GM21423 (cell line): ENCODE measurements at regions not wholly inside any gene's neighbourhood (a gene's known extent, or its start where the extent isn't known, plus 50 kb on each side); places are given as distances from the start of the nearest gene placed in this dataset.
"Not testable (repeated sequence)": the region's sequence is repeated elsewhere in the genome, so short reads cannot be mapped to it uniquely, and the experiment has no call there.

Experiments used
- ATAC-seq: cut with Tn5 transposase; IDR thresholded peaks from one replicate; pipeline ENCODE4 v1.9.1; 2021; ENCODE audit warnings: mild to moderate bottlenecking, moderate library complexity; ENCODE audit not compliant: unreplicated experiment

DNA sequence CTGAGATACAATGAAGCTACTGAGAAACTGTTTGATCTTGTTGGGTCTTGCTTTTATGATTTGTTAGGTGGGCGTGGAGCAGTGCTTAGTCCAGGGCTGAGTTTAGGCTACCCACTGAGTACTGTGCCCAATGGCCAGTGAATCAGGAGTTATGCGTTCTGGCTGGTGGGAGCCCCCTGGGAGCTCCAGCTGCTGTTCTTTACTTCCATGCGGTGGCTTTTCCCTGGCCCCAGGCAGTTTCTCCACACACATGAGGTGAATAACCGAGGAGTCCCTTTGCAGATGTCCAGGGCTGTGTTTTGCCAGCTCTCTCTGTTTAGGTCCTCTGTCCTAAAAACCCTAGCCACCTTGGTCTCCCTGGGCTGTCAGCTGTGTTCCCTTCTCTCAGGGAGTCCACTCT, 106.5 kb downstream of the KLF13 start:
- ATAC-seq = no peak

DNA sequence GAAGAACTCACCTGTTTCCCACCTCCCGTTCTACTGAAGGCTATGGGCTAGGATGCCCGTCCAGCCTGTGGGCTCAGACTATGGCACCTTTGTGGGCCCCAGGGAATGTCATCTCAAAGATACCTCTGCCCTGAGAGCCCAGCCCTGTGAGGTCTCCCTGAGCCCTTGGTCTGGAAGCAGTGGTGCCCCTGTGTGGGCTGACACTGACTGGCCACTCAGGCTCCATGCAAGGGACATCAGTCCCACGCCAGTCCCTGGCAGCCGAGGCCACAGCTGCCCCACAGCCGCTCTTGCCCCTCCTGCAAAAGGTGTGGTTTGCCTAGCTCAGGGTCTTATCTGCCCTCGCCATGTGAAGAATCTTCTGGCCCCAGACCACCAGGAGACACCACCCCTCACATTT, 106.9 kb downstream of the KLF13 start:
- no peak for ATAC-seq

DNA sequence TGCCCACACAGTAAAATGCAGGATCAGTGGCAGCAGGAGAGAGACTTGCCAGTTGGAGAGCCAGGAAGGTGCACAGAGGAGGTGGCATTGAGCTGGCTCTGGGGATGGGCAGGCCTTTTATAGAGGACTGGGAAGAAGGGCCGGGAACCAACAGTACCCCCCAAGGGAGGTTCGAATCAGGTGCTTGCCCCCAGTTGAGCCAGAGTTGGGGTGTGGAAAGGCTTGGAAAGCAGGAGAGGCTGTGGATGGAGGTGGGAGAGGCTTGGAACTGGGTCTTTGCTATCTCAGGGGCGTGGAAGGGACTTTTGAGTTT, 107.6 kb downstream of the KLF13 start:
- no peak for ATAC-seq

DNA sequence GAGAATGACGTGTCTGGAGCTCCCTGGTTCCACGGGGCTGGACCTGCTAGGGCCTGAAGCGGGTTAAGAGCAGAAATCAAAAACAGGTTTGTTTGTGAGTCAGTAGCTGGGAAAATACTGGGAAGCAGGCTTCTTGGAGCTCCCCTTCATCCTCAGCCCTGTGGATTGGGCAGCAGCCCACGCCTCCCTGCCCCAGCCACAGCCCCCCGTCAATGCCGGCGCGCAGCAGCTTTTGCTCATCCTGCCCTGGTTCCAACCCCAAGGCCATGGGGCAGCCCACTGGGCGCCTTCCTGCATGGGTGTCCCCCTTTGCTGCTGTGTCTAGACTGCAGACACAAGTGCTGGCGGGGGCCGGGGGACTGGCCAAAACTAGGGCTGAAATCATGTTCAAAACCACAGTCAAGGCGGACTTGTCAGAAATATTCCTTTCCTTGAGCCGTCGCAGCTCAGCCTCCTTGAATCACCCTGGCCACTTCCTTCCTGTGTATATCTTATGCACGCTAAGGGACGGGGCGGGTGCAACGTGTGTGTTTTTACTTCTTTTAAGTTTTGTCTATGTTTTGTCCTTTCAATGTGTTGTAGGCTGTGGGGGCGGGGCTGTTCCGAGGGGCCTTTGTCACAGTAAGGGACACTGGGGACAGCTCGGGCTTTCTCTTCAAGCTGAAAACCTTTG, 108.1 kb downstream of the KLF13 start:
- peak; percentile 42 for ATAC-seq

DNA sequence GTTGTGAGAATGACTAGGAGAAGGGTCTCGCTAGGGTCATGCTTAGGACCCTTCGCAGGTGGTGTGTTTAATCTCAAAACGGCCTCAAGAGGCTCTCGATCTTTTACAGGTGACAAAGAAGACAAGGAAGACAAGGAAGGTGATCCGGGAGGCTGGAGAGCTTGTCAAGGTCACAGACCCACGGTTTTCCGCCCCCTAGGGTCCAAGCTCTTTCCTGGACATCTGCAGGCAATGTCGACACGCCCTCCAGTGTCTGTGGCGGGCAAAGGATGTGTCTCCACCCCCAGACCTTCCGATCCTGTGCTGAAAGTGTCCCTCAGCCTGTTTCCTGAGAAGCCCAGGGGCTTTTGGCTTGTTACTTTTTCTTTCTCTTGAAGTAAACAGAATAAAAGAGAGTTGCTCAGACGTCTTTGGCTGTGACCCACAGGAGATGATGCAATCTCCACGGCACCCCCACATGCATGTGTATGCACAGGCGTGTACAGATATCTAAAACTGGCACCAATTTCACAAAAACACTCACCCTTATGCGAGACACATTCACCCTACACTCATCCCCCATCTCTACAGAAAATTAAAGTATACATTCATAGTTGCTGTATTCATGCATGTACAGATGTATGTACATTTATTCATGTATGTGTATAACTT, 108.8 kb downstream of the KLF13 start:
- ATAC-seq = peak; percentile 49

DNA sequence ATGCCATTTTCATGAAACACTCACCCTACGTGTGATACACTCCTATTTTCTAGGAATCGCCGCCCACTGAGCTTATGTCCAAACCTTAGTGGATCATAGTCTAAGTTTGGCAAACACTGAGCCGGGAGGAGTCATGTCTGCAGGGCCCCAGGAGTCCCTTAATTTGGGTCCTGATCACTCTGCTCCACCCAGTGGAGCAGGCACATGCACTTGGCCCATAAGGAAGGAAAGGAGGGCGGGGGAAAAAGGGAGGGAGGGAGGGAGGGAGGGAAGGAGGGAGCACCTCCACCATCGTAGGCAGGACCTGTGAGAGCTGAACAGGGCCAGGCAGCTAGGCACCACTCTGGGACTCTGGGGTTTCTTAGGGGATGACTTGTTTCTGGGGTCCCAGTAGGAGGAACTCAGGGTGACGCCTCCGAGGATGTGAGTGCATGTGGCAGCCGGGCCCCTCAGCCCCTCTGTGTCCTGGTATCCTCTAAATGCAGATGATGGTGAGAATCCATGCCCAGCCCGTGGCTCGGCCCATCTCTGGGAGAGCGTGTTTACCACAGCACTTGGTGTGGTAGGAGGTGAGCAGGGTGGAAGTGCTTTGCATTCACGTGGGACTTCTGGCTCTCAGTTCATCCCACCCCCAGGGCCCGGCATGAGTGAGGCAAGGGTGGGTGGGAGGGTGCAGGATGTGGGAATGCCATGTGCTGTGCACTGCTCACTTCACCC, 109.4 kb downstream of the KLF13 start:
- ATAC-seq = no peak

DNA sequence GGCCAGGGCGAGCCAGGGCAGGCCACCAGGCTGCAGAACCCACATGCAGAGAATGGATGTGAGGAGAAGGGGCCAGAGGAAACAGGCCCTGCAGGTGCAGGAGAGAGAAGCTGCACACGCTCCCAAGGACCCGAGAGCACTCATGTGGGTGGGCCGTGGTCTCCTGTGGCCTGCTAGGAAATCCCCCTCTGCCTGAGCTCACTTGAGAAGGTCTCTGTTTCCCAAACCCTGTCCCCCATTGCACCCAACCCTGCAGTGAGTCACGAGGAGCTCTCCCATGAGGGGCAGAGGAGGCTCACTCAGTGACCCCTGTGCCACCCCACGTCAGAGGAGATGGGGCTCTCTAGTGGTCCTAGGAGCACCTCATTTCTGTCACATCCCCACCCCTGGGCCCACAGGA, 111.1 kb downstream of the KLF13 start:
- ATAC-seq = peak; percentile 26

DNA sequence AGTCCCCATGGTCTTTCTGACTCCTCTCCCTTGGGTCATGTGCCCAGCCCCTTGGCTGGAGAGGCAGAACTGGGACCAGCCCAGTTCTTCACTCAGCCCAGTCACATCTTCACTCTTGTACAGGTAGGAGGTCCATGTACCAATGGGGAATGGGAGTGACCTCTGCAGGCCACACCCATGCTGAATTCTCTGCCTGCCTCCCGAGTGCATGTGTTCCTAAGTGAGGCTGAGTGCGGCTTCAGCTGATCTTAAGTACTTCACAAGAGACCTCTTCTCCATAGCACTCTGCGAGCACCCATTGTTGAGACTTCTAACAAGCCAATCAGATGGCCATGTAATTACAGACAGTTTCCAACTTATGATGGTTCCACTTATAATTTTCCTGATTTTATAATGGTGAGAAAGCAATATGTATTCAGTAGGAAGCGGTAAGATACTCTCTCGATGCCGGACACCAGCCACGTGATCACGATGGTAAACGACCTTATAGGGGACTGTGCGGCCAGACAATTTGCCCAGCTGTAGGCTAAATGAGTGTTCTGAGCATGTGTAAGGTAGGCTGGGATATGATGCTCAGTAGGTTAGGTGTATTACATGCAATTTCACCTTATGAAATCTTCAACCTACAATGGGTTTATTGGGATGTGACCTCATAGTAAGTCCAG, 112.1 kb downstream of the KLF13 start:
- no peak for ATAC-seq

DNA sequence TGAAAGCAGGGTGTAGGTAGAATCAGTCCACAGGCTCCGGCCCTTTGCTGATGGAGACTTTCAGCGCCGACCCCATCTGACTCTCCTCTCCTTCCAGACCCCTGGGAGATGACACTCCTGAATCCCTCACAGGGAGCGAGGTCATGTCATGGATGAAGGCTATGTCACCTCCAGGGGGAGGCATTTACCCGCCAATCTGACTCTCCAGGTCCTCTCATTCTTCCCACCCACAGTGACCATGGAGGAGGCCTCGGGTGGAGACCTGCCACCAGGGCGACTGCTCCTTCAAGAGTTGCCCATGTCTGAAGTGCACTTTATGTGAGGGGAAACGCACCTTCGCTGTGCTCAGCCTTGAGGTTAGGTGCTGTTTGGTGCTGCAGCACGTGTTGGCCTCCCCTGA, 112.7 kb downstream of the KLF13 start:
- no peak for ATAC-seq

DNA sequence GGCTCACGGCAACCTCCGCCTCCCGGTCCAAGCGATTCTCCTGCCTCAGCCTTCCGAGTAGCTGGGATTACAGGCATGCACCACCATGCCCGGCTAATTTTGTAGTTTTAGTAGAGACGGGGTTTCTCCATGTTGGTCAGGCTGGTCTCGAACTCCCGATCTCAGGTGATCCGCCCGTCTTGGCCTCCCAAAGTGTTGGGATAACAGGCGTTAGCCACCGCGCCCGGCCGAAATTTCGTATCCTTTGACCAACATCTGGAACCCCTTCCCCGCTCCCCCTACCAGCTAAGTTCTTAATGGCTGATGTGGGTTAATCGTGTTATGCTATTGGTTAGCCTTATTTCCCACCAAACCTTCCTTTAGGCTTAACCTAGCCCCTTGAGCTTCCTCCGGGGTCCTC, 113.6 kb downstream of the KLF13 start:
- not testable (repeated sequence) for ATAC-seq

DNA sequence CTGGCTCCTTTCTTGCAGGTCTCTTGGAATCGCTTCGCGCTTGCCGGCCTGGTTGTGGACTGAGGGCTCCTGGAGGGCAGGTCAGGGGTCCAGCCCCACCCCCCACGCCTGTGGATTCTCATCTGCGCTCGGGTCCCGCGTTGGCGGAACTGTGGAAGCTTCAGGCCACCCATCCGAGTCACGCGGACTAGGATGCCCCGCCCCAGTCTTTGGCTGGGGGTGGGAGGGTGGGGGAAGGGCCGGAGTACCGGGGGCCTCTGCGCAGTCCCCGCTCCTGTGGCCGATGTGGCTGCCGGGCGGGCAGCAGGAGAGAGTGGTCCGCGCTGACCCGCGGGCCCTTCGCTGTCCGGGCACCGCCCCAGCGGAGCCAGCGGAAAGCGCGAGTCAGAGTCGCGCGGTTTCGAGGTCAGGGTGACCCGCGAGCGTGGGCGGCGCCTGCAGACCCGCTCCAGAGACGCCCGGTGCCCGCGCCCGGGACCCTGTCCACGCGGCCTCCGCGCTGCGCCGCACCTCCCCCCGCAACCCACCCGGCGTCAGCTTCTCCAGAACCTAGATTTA, 114.2 kb downstream of the KLF13 start:
- no peak for ATAC-seq

DNA sequence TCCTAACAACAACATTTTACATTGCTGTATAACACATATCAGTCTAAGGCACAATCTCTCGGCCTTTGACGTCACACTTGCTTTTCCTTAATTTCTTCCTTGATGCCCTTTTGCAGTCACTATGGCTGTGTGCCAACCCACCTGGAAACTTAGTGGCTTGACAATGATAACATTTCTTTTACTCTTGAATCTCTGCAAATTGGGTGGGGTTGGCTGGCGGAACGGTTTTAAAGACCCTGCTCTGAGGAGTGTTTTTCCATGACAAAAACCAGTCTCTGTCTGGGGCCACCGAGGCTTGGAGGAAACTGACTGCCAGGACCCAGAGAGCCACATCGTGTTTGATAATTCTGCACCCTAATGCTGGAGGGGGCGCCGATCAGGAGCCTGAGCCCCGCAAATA, 115.6 kb downstream of the KLF13 start:
- no peak for ATAC-seq

DNA sequence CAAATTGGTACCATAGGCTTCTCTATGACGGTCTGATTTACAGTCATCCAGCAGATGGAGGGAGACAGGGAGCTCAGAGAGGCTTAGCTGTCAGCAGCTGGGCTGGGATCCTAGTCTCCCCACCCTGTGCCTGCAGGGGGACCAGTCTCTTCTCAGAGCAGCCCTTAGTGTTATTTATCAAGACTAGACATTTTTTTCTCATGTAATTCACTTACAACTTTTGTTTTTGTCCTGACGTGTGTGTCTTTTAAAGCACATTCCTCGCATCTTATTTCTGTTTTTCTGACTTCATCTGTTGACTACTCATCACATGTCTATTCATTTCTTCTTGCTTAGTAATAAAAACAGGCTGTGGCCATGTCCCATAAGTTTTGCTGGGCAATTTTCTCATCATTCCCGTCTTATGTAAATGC, 116.1 kb downstream of the KLF13 start:
- no peak for ATAC-seq

DNA sequence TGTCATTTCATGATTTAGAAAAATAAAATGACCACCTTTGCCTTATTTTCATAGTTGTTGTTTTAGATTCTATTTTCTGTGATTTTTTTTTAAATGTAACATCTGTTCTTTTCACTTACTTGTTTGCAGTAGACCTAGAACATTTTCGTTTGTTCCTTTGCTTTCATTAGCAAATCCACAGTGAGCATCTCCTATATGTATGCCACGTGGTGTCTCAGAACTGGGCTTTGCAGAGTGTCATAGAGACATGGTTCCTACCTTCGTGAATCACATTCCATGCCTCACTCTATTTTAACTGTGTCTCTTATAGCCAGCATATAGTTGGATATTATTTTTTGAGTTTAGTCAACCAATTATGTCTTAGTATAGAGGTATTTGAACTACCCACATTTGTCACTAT, 118.2 kb downstream of the KLF13 start:
- no peak for ATAC-seq

DNA sequence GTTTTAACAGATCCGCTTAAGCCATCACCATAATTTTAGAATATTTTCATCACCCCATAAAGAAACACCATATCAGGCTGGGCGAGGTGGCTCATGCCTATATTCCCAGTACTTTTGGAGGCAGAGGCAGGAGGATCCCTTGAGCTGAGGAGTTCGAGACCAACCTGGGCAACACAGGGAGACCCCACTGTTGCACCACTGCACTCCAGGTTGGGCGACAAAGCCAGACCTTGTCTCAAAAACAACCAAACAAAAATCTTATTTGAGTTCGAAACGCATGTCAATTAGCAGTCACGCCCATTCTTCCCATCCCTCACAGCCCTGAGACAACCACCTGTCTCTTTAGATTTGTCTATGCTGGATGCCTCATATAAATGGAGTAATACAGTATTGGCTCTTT, 119.9 kb downstream of the KLF13 start:
- ATAC-seq = no peak

DNA sequence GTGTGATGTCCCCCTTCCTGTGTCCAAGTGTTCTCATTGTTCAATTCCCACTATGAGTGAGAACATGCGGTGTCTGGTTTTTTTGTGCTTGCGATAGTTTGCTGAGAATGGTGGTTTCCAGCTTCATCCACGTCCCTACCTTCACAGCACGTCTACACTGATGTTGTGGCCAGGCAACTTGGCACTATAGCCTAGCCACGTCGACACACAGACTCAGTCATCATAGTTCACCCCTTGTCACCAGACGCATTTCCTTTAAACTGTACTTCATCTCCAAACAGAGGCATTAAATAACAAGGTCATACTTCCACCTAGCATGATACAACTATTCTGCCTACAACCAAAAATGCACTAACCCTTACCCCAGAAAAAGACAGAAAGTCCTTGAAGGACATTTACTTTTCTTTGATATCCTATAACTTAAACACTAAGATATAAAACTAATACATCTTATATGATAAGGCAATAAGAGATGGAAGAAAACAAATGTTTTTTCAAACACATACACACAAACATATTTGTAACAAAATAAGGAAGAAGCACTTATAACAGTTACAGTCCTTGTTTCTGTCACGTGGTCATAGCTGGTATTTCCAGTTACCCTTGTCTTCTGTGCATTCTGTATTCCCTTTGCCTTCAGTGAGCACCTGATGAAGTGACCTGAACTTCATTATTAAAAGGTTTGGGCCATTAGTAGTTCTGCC, 121.4 kb downstream of the KLF13 start:
- no peak for ATAC-seq

DNA sequence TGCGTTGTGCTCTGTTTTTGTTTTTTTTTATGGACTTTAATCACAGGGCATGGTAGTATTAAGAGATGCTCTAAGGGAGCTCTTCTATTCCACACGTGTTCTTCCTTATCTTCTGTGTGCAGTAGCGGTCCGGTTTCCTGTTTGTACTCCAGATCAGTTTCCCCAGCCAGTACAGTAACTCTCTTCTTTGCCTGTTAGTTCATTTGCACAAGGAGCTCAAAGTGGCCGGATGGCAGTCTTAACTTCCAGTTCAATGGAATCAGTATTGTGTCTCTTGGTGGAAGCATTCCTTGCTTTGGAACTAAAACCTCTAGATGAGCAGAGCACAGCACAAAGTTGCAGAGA, 122.0 kb downstream of the KLF13 start:
- no peak for ATAC-seq

DNA sequence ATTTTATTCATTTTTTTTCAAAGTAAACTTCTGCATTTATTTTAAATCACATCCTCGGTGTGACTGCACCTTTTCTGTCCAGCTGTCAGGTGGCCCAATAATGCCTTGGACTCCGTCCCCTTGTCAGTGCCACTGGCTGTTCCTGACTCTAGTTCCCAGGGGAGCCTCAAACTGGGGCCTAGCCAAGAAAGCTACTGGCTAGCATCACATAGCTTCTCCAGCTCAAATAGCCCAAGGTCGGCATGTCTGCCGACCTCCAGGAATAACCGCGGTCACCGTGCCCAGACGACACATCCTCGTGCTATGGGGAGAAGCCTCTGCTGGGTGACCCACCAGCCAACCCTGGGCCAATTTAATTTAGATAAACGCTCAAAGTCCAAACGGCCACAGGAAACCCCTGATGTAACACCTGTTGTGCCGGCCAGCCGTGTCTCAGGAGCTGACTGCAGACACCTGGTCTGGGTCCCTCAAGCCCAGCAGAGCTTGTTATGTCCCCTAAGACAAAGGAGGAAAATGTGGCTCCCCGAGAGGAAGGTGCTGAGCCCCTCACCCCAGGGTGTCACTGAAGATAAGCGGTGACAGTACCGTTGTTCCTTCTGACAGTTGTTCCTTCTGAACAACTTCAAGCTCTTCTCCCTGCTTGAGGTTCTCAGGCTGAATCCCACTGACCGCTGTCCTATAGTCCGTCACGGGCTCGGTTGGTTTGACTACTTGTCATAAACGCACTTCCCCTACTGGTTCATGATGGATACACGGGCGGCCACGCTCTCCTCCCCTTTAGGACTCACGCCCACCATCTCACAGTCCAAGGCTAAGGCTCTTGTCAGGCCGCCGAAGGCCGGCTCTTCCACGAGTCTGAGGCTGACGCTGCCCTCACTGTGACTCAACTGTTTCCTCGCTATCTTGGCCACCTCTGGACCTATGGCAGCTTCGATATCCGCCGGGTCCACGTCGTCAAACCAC, 126.2 kb downstream of the KLF13 start:
- no peak for ATAC-seq

DNA sequence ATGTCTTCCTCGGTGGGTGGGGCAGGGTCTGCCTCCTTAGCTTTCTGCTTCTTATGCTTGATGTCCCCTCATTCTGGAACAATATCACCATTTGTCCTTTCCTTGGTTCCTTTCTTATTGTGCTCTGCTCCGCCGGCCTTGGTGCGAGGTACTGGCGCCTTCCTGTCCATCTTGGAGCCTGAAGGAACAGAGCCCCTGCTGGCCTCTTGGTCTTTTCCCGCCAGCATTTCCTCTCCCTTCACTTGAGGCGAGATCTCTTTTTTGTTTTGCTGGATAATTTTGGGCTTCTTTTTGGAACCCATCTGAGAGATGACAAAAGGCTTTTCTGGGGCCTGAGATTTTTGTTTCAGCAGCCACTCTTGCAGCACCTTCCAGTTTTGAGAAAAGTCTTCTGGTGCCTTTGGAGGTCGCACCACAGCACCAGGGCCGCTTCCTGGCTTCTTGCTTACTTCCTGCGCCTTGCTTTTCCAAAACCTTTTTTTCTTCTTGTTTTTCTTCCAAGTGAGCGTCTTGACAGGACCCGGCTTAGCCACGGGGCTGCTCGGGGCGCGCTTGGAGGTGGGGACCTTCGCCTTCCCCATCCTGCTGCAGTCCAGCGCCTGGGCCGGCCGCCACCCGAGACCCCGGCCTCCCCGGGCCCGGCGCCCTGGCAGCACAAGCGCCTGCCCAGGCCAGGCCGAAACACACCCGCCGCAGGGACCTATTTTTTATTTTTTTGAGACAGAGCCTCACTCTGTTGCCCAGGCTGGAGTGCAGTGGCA, 127.1 kb downstream of the KLF13 start:
- no peak for ATAC-seq
